ENCODE measurements at regions not wholly inside any gene's neighbourhood (a gene's known extent, or its start where the extent isn't known, plus 50 kb on each side); places are given as distances from the start of the nearest gene placed in this dataset.

- DNase-seq = peak; percentile 95
Observed at GRCh38 chr12:93135286-93136239, 206.5 kb upstream of the EEA1 start.

- DNase-seq = no peak
Observed at GRCh38 chr12:93136253-93137055, 207.4 kb upstream of the EEA1 start.

DNA sequence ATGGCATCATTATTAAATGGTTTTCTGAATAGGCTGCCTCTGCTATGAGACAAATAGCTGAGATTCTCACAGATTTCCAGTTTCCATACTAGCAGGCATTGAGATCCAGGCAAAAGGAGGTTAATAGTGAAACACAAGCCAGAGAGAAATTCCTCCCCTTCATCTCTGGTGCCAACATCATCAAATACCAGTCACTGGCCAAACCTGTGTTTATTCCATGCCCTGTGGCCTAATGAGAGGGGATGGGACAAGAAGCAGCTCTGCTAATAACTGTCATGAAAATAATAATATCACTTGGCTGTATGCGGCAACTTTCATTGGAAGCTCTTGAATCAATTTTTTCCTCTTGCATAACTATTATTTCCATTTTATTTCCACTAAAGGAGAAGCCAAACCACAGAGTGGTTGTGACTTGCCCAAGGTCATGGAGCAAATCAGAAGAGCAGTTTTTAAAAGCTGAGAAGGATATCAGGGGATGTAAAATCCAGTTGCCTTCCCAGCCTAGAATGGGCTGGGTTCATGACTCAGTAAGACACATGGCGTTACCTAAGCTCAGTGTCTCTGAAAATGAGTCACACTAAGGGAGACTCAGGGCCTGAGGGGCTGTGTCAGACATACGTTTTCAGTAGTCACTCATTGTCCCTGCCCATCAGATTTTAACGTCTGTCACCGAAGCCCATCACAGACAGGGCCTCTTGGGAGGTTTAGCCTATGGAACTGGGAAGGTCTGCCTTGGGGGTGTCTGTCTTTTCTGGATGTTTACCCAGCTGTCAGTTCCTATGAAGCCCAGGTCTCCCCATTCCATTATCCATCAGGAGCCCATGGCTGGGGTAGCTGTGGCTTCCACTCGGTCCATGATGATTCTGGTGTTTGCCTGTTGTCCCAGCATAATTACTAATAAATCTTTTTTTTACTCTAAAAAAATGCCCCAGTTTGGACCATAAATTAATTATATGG is 208.8 kb upstream of the EEA1 start:
- DNase-seq = no peak

- DNase-seq = peak; percentile 42
Observed at GRCh38 chr12:93139028-93139665, 210.1 kb upstream of the EEA1 start.

GRCh38 chr12:93140325-93140724 is 211.2 kb upstream of the EEA1 start:
- DNase-seq = no peak

DNA sequence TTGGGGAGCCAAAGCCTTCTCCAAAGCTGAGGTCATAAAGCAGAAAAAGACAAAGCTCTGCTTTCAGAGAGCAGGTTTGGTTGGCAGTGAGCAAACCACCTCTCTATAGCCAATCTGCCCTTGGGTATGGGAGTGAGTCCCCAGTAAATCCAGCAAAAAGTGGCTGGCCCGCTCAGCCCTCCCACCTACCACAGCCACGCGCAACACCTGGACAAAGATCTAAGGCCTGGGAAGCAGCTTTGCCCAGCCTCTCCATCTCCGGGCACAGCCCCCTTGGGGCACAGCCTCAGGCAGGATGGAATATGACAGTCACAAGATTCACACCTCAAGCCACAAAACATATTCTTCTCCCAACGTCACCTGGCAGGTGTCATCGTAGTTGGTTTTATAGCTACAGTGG is 211.7 kb upstream of the EEA1 start:
- DNase-seq = no peak

- DNase-seq = no peak
Observed at GRCh38 chr12:93142881-93143280, 213.8 kb upstream of the EEA1 start.

DNA sequence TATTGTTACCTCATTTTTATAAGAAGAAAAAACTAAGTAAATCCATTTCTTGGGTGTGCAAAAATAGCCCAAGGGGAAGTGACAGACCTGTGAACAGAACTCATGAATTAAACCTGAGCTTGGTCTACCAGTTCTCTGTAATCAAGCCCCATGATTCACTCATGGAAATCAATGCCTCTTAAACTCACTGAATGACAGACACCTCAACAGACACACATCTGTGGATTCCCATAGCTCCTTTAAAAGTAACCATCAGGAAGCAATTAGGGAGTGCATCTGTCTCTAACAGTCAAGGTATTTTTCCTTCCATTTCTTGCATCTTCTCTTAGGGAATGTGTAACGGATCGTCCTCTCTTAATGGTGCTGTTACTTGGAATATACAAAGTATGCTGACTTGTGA is 215.0 kb upstream of the EEA1 start:
- no peak for DNase-seq

DNA sequence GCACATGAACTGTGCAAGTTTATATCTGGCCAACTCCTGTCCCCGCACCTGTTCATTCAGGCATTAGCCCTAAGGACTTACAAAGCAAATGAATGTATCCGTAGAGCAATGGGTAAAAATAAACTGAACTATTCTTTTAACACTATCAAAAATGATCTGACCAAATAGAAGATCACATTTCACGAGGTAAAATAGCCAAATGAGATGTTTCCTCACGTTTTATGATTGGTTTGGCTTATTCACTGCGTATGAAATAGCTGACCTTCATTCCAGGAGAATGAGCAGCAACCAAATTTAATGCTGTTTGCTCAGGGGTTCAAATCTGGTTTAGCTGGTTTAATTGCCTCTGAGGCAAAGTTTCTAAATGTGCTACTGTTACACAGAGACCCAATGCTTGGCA is 216.0 kb upstream of the EEA1 start:
- DNase-seq = no peak

GRCh38 chr12:93146263-93146939 is 217.3 kb upstream of the EEA1 start:
- no peak for DNase-seq

GRCh38 chr12:93146970-93147369 is 217.9 kb upstream of the EEA1 start:
- no peak for DNase-seq

GRCh38 chr12:93148412-93148811 is 219.3 kb upstream of the EEA1 start:
- no peak for DNase-seq

DNA sequence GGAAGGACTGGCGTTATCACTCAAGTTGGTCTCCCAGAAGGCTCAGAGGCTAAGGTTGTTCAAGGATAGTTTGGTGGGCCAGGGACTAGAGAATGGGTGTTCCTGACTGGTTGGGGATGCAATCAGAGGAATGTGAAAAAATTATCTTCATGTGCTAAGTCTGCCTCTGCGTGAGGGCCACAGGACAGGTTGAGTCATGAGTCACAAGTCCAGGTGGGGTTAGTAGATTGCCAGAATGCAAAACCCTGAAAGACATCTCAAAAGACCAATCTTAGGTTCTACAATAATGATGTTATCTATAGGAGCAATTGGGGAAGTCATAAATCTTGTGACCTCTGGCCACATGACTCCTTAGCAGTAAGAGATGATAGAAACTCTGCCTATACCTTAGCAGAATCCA is 220.1 kb upstream of the EEA1 start:
- DNase-seq = no peak

DNA sequence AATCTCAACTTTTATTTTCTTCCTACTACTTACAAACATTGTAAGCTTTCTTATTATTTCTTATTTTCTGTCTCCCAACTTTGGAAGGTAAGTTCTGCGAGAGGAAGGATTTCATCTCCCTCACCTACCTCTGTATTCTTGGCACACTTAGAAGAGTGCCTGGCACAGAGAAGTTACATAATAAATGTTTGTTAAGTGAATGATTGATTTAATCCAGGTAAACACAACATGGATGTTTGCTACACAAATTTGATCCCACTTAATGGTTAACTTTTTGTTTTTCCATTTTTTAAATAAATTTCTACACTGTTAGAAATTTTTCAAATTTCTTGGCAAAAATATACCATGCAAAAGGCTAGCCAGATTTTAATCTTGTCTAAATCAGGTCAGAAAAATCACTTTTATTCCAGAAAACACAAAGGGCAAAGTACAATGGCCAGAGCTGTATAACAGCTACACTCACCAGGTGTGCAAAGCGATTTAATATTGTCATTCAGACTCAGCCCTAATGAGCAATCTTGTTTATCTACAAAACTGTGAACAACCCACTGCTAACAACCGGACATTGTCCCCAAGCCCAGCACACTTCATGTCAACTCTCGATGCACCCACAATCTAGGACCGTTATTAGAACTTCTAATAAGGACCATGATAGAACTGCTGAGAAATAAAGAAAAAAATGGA is 222.1 kb upstream of the EEA1 start:
- DNase-seq = no peak

- no peak for DNase-seq
Observed at GRCh38 chr12:93152617-93153016, 223.5 kb upstream of the EEA1 start.

DNA sequence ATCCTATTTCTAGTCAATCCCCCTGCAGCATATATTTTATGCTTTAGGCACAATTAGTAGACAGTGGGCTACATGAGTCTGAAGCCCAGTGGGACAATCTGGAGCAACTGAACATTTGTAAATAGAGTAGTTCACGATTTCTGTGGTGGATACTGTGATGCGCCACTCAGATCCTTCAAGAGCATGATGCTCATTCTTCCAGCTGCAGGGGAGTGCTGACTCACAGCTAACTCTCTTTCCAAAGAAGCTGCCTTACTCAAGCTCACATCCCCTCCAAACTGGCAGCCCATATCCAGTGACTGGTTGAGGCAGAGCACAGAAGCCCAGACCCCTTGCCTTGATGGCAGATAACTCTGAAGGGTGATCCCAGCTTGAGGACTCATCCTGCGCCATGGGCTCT is 224.2 kb upstream of the EEA1 start:
- no peak for DNase-seq

GRCh38 chr12:93154096-93154728 is 223.5 kb upstream of the NUDT4 start:
- no peak for DNase-seq

DNA sequence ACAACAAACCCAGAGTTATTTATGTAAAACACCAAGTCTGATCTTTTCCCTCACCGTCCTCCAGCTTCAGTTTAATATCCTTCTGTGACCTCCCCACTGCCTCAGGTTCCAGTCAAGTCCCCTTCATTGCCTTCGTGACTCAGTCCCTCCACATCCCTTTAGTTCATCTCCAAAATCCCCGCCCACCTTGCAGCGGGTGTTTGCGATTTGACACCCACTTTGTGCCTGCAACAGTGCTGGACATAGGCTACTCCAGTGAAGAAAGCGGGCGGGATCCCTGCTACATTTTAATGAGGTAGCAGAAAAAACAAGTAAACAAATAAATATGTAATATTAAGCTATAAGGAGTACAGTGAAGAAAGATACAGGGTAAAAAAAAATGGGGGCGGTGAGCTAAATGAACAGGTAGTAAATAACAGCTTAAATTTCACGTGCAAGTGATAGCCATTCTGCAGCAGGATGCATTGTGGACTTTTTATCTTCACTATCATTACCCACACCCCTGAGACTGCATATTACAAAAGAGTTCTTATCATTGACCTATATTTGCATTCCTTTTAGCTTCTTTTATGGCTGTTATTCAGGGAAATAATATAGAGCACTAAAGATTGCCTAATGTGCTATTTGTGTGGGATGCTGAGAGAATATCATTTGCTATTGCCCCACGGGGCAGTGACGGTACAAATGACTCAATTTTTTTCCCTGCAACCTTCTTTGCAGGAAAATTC is 222.8 kb upstream of the NUDT4 start:
- no peak for DNase-seq

DNA sequence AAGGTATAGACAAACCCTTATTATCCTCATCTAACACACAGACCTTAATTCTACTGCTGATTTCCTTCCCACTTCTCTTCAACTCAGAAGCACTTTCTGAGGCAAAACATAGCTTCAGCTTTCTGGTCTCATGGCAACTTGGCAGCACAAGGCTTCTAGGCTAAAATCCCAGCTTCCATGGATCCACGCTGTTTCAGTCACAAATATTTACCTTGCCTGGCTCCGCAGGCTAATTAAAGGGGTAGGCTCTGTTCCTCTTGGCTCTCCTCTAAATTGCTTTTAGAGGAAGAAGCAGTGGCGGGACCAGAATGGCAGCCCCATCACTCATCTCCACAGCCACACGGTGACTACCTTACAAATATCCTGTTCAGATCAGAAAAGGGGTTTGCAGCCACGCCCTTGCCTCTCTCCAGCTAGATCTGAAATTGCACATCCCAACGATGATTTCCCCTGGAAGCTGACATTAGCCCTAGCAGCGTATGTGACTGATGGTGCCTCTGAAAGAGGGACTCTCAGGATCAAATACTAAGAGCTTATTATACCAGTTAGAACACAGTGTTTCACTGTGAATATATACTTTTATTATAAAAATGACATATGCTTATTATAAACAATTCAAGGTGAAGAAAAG is 221.5 kb upstream of the NUDT4 start:
- DNase-seq = peak; percentile 84
